Neural progenitor cell (in vitro differentiated cells): ENCODE measurements at regions not wholly inside any gene's neighbourhood (a gene's known extent, or its start where the extent isn't known, plus 50 kb on each side); places are given as distances from the start of the nearest gene placed in this dataset.

Experiments
- DNase-seq: peaks from one replicate; pipeline ENCODE4 v3.0.0-alpha.2; 2016; ENCODE audit warnings: low spot score
- H2AFZ ChIP-seq: fragments of 200-600 bp; sonication (generic); replicated peaks from 2 replicates; pipeline ENCODE4 v1.6.1; 2016; ENCODE audit warnings: antibody characterized with exemption
- H3F3A ChIP-seq: fragments of 200-600 bp; sonication (generic); 2 replicates; pipeline ENCODE4 v1.6.1; 2016; ENCODE audit warnings: antibody characterized with exemption, low read depth
- H3K27ac ChIP-seq: fragments of 200-600 bp; sonication (generic); 2 replicates; pipeline ENCODE4 v1.5.1; 2016; ENCODE audit warnings: mild to moderate bottlenecking
- H3K27me3 ChIP-seq: fragments of 200-600 bp; sonication (generic); 2 replicates; pipeline ENCODE4 v1.6.1; 2016; ENCODE audit warnings: mild to moderate bottlenecking, moderate library complexity
- H3K36me3 ChIP-seq: fragments of 200-600 bp; sonication (generic); 2 replicates; pipeline ENCODE4 v1.5.1; 2016
- H3K4me1 ChIP-seq: fragments of 200-600 bp; sonication (generic); 2 replicates; pipeline ENCODE4 v1.6.1; 2016; ENCODE audit warnings: mixed run types
- H3K4me2 ChIP-seq: fragments of 200-600 bp; sonication (generic); 2 replicates; pipeline ENCODE4 v1.6.1; 2016
- H3K4me3 ChIP-seq: fragments of 200-600 bp; sonication (generic); 2 replicates; pipeline ENCODE4 v1.5.1; 2016
- H3K79me2 ChIP-seq: fragments of 200-600 bp; sonication (generic); 2 replicates; pipeline ENCODE4 v1.6.1; 2016; ENCODE audit warnings: low read depth
- H3K9ac ChIP-seq: fragments of 200-600 bp; sonication (generic); 2 replicates; pipeline ENCODE4 v1.6.1; 2016
- H3K9me3 ChIP-seq: fragments of 200-600 bp; sonication (generic); 2 replicates; pipeline ENCODE4 v1.5.1; 2016; ENCODE audit warnings: low read depth
- H4K20me1 ChIP-seq: fragments of 200-600 bp; sonication (generic); 2 replicates; pipeline ENCODE4 v1.6.1; 2016; ENCODE audit warnings: low read depth
- H3K27ac Mint-ChIP-seq: 3 replicates; pipeline ENCODE4 v1.8.0; 2021; ENCODE audit warnings: mixed read lengths
- H3K27me3 Mint-ChIP-seq: 2 replicates; pipeline ENCODE4 v1.8.0; 2022; ENCODE audit warnings: low read depth, mild to moderate bottlenecking, inconsistent platforms, moderate library complexity, mixed read lengths; ENCODE audit not compliant: insufficient read depth
- H3K36me3 Mint-ChIP-seq: 3 replicates; pipeline ENCODE4 v1.8.0; 2021; ENCODE audit warnings: mixed read lengths
- H3K4me1 Mint-ChIP-seq: 3 replicates; pipeline ENCODE4 v1.8.0; 2021; ENCODE audit warnings: mixed read lengths
- H3K4me3 Mint-ChIP-seq: 3 replicates; pipeline ENCODE4 v1.8.0; 2021; ENCODE audit warnings: mild to moderate bottlenecking, moderate library complexity, mixed read lengths
- H3K9me3 Mint-ChIP-seq: 3 replicates; pipeline ENCODE4 v1.8.0; 2020; ENCODE audit warnings: mixed read lengths
- EZH2 ChIP-seq: fragments of 200-600 bp; sonication (generic); IDR thresholded peaks from 2 replicates; pipeline ENCODE4 v1.6.1; 2017; ENCODE audit warnings: antibody characterized with exemption, mild to moderate bottlenecking, moderate library complexity
- EZH2phosphoT487 ChIP-seq: fragments of 200-600 bp; sonication (generic); IDR thresholded peaks from 2 replicates; pipeline ENCODE4 v1.6.1; 2017; ENCODE audit warnings: antibody characterized with exemption
- TF ChIP-seq, protein P1 (sequence below): fragments of 200-600 bp; sonication (generic); IDR thresholded peaks from 2 replicates; pipeline ENCODE4 v1.5.1; 2017; ENCODE audit warnings: antibody characterized with exemption, mild to moderate bottlenecking

GRCh38 chr4:71625005-71625404, 158.9 kb downstream of the GC start:
- no peaks in the 10 kb centered on the region for H3K27me3 ChIP-seq
- Mint-ChIP-seq H3K36me3 (no peaks in the 10 kb centered on the region), H3K27me3 (peaks cover 3% of the 10 kb centered on the region), H3K4me3 (no peak overlapping the region), H3K4me1 (no peaks in the 10 kb centered on the region), H3K9me3 (peaks cover 16% of the 10 kb centered on the region), H3K27ac (no peak overlapping the region)
- no peak for DNase-seq
- no peaks in the 10 kb centered on the region for H3K79me2 ChIP-seq
- H3K9me3 ChIP-seq, result no peaks in the 10 kb centered on the region
- H2AFZ ChIP-seq, result no peak overlapping the region
- no peaks in the 10 kb centered on the region for H4K20me1 ChIP-seq
- H3F3A ChIP-seq, result no peaks in the 10 kb centered on the region
- no peak overlapping the region for H3K27ac ChIP-seq
- H3K4me3 ChIP-seq, result no peak overlapping the region
- no peak overlapping the region for H3K4me2 ChIP-seq
- no peaks in the 10 kb centered on the region for H3K36me3 ChIP-seq
- TF ChIP-seq, protein P1, sequence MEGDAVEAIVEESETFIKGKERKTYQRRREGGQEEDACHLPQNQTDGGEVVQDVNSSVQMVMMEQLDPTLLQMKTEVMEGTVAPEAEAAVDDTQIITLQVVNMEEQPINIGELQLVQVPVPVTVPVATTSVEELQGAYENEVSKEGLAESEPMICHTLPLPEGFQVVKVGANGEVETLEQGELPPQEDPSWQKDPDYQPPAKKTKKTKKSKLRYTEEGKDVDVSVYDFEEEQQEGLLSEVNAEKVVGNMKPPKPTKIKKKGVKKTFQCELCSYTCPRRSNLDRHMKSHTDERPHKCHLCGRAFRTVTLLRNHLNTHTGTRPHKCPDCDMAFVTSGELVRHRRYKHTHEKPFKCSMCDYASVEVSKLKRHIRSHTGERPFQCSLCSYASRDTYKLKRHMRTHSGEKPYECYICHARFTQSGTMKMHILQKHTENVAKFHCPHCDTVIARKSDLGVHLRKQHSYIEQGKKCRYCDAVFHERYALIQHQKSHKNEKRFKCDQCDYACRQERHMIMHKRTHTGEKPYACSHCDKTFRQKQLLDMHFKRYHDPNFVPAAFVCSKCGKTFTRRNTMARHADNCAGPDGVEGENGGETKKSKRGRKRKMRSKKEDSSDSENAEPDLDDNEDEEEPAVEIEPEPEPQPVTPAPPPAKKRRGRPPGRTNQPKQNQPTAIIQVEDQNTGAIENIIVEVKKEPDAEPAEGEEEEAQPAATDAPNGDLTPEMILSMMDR, result no peak
- TF ChIP-seq EZH2 (no peak), EZH2phosphoT487 (no peak)
- H3K9ac ChIP-seq, result no peak overlapping the region
- H3K4me1 ChIP-seq, result no peaks in the 10 kb centered on the region
